Stomach (tissue), 4 donors: ENCODE measurements at regions not wholly inside any gene's neighbourhood (a gene's known extent, or its start where the extent isn't known, plus 50 kb on each side); places are given as distances from the start of the nearest gene placed in this dataset.

Source experiments
- CTCF ChIP-seq, 7 experiments: fragments of 450-650 bp in 4 of 7; fragments of 200-600 bp in 3 of 7; sonication (generic) in 3 of 7; IDR thresholded peaks; one replicate each; pipeline ENCODE4 v1.5.1; 2016 to 2019; ENCODE audit warnings: antibody characterized with exemption in 7 of 7, control low read depth in 2 of 7, mild to moderate bottlenecking in 1 of 7
- POLR2A ChIP-seq, 4 donors: fragments of 450-650 bp; IDR thresholded peaks; one replicate each; pipeline ENCODE4 v1.6.1; 2016; ENCODE audit warnings: antibody characterized with exemption in 4 of 4, control low read depth in 2 of 4, mild to moderate bottlenecking in 1 of 4, moderate library complexity in 1 of 4

- TF ChIP-seq CTCF (IDR thresholded peaks at IDR 0.05) (no peak), POLR2A (IDR thresholded peaks at IDR 0.05) (no peak)
These were observed 265.0 kb upstream of the SLITRK2 start for GRCh38 chrX:145552643-145553042.
